Vagina (tissue), 2 donors: ENCODE measurements at regions not wholly inside any gene's neighbourhood (a gene's known extent, or its start where the extent isn't known, plus 50 kb on each side); places are given as distances from the start of the nearest gene placed in this dataset.

Experiments
- POLR2AphosphoS5 ChIP-seq, 2 donors: sonication (generic); formaldehyde crosslinking; IDR thresholded peaks; one replicate each; pipeline ENCODE4 v1.9.0; 2017; ENCODE audit warnings: antibody characterized with exemption in 2 of 2, mild to moderate bottlenecking in 2 of 2, low read depth in 1 of 2; ENCODE audit not compliant: insufficient read depth in 1 of 2
- TF ChIP-seq, protein P1 (sequence below), 3 experiments: fragments of 450-650 bp in 2 of 3; fragments of 200-600 bp in 1 of 3; sonication (generic) in 1 of 3; IDR thresholded peaks; one replicate each; pipeline ENCODE4 v1.5.1; 2017 to 2019; ENCODE audit warnings: antibody characterized with exemption in 3 of 3, mild to moderate bottlenecking in 2 of 3, moderate library complexity in 2 of 3

DNA sequence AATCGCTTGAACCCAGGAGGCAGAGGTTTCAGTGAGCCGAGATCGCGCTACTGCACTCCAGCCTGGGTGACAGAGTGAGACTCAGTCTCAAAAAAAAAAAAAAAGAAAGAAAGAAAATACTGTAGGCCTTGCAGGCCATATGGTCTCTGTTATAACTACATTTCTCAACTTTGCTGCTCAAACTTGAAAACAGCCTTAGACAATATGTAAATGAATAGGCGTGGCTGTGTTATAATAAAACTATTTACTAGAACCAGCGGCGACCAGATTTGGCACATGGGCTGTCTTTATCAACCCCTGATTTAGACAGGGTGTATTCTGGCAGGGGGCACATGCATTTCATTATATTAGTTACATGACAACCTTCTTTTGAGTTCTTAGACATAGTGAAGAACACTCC, 130.0 kb downstream of the C9orf152 start:
- TF ChIP-seq, protein P1, sequence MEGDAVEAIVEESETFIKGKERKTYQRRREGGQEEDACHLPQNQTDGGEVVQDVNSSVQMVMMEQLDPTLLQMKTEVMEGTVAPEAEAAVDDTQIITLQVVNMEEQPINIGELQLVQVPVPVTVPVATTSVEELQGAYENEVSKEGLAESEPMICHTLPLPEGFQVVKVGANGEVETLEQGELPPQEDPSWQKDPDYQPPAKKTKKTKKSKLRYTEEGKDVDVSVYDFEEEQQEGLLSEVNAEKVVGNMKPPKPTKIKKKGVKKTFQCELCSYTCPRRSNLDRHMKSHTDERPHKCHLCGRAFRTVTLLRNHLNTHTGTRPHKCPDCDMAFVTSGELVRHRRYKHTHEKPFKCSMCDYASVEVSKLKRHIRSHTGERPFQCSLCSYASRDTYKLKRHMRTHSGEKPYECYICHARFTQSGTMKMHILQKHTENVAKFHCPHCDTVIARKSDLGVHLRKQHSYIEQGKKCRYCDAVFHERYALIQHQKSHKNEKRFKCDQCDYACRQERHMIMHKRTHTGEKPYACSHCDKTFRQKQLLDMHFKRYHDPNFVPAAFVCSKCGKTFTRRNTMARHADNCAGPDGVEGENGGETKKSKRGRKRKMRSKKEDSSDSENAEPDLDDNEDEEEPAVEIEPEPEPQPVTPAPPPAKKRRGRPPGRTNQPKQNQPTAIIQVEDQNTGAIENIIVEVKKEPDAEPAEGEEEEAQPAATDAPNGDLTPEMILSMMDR (IDR thresholded peaks at IDR 0.05) = no peak
- TF ChIP-seq POLR2AphosphoS5 (IDR thresholded peaks at IDR 0.05; ENCODE audit: insufficient read depth in 1 of 2, low read depth in 1 of 2) = no peak
